GM19438 (cell line): ENCODE measurements at regions not wholly inside any gene's neighbourhood (a gene's known extent, or its start where the extent isn't known, plus 50 kb on each side); places are given as distances from the start of the nearest gene placed in this dataset.
"Not testable (repeated sequence)": the region's sequence is repeated elsewhere in the genome, so short reads cannot be mapped to it uniquely, and the experiment has no call there.

Source experiments
- ATAC-seq: cut with Tn5 transposase; IDR thresholded peaks from one replicate; pipeline ENCODE4 v1.9.1; 2021; ENCODE audit warnings: low read depth; ENCODE audit not compliant: unreplicated experiment

DNA sequence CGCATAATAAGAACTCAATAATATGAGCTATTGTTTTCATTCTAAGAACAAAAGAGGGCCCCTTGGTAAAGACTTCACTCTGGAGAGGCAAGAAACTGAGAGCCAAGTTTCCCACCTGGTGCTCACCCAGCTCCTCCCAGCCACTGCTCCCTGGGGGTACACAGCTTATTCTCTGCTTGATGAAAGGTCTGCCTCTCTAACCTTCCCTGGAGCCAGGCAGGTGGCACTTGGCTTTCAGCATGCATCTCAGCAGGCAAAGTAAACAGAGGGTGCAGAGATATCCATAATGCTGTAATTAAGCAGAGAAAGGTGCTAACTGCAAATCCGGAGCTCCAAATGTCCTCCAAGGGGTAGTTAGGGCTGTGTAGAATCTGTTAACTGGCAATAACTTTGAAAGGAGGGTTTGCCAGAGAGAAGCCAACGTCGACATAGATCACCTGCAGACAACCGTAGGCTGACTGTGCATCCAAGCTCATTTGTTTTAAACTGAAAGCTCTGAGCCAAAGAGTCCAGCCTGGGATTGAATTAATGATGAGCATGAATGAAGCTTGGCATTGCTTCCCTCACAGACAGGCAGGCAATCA lies 159.6 kb upstream of the PROK2 start:
- ATAC-seq = no peak

DNA sequence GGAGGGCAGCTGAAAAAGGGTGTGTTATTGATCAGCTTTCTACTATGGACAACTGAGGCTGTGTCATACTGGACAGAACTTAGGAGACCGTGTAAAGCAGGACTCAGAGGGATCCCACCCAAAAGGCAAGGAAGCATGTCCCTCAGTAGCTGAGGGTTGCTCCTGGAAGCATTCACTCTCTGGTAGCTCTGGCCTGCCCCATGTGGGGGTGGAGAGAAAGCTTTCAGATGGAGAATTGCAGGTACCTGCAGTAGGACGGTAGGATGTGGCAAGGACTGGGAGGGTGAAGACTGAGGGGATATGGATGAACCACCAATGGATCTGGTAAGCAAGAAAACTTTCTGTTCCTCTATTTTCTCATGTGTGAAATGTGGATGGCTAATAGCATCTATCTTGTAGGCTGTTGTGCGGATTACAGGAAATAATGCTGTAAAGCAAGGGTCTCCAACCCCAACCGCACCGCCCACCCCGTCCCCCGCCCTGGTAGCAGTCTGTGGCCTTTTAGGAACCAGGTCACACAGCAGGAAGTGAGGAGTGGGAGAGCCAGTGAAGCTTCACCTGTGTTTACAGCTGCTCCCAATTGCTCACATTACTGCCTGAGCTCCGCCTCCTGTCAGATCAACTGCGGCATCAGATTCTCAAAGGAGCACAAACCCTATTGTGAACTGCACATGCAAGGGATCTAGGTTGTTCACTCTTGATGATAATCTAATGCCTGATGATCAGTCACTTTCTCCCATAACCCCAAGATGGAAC lies 157.7 kb upstream of the PROK2 start:
- ATAC-seq = no peak

DNA sequence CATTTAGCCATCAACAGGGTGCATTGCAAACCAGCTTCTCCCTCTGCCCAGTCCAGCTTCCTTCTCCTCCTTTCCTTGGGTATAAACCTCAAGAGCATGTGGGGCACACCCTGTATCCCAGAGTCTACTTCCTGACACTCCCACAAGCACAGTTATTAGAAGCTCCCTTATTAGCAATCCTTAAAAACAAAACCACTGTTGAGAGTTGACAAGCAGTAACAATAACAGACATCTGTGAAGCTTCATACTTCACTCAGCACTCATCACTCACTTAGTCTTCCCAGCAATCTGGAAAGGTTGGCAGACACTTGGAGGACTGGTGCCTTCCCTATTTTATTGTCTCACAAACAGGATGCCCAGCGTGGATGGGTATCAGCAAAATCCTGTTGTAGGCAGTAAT lies 155.5 kb upstream of the PROK2 start:
- ATAC-seq = no peak

DNA sequence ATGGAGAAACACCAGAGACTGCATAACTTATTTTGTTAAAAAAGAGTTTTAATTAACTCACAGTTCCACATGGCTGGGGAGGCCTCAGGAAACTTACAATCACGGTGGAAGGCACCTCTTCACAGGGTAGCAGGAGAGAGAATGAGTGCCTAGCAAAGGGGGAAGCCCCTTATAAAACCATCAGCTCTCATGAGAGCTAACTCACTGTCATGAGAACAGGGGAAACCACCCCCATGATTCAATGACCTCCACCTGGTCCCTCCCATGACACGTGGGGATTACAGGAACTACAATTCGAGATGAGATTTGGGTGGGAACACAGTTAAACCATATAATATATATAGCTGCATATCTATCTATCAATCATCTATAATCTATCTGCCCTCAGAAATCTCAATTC lies 153.1 kb upstream of the PROK2 start:
- not testable (repeated sequence) for ATAC-seq

DNA sequence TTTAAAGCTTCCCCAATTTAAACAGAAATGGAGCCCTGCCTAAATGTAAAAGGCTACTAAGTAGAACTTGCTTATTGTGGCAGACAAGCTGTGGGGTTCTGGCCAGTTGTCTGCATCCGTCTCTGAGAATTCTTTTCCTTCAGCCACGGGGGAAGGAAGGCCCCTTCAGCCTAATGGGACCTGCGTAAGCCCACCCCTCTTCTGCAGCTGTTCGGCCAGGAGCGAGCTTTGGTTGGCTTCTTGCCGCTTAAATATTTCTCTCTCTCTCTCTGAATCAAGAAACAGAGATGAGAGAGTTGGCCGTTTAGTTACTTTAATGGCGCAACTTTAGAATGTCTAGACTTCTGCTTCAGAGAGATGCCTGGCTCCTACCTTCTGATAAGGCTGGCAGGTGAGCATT lies 151.7 kb upstream of the PROK2 start:
- ATAC-seq = no peak

DNA sequence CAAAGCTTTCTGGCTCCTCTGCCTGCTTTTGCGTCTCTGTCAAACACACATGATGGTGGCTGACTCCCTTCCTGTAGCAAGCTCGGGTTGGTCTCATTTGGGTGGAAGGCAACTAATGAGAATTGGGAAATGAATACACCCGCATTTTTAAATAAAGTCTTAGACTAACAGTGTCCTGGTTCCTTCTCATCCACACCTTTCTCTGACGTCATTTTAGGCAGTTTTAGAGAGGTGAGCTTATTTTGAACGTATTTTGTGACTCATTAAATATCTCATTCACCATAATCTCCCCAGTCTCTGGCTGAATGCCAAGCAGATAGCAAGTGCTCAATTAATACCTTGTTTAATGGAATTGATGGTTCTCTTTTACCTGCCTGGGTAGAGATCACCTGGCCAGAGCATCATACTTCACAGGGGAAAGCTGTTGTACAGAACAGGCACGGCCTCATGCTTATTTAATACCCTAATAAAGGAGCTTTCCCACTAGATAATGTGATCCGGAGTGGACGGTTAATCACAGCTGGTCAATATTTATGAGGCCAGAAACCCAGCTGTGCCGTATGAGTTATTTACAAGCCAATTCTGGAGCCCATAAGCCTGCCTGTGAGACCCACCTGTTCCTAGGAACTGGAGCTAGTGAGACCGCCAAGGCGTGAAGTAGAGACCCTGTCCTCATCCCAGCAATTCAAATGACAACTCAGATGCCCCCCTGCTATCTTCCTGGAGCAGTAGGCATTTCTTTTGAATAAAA lies 149.7 kb upstream of the PROK2 start:
- no peak for ATAC-seq

DNA sequence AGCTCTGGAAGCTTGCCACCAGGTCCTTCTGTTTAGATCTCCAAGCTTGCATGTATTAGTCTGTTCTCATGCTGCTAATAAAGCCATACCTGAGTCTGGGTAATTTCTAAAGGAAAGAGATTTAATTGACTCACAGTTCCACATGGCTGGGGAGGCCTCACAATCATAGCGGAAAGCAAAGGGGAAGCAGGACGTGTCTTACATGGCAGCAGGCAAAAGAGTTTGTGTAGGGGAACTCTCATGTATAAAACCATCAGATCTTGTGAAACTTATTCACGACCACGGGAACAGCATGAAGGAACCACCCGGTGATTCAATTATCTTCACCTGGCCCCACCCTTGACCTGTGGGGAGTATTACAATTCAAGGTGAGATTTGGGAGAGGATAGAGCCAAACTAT lies 147.0 kb upstream of the PROK2 start:
- no peak for ATAC-seq

DNA sequence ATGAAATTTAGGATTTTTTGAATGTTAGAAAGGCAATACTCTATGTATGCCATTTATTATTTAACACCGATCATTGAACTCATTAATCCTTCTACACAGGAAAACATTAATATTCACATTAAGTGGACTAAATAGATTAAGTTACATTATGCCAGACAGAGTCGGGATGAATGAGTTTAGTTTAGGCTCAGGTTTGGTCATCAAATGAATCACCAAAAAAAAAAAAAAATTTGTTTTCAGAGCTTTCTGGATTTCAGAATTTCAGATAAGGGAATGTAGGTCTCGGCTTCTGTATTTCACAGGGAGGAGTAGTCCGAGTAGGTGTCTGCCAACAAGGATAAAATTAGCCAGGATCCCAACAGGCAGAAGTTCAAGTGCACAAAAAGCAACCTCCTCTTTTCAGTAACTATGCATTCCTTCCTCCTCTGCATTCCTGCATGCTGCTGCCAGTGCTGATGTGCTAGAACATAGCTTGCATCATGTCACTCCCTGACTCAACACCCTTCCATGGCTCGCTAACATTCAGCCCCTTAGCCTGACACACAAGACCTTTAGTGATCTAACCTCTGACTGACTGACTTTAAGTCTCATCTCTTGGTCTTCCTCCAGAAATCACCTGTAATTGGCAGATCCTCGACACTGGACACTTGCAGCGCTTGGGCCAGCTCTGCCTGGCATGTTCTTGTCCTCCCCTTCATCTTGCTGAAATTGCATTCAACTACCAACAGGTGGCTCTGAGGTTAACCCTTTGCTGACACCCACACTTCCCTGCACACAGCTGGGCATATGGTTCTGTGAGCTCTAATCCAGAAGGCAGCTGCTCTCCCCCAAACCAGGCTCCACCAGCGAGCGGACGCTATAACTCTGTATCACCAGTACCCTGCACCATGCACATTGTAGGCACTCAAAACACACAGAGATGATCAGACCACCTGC lies 145.4 kb upstream of the PROK2 start:
- no peak for ATAC-seq

DNA sequence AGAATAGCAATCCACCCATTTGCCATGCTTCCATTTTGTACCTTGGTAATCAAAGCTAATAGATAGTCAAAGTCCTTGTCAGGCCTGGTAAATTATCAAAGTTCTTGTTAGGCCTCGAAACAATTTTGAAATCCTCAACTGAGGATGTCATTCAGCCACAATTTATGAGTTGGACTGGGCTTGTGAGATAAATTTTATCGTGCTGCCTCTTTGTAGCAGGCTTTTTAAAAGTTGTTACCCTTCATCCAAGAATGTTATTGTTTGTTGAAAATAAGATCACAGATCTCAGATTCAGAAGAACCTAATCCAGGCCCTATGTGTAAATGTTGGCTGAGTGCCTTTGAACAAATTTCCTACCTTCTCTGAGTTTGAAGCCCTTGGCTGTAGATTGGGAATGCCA lies 143.3 kb upstream of the PROK2 start:
- ATAC-seq = no peak

DNA sequence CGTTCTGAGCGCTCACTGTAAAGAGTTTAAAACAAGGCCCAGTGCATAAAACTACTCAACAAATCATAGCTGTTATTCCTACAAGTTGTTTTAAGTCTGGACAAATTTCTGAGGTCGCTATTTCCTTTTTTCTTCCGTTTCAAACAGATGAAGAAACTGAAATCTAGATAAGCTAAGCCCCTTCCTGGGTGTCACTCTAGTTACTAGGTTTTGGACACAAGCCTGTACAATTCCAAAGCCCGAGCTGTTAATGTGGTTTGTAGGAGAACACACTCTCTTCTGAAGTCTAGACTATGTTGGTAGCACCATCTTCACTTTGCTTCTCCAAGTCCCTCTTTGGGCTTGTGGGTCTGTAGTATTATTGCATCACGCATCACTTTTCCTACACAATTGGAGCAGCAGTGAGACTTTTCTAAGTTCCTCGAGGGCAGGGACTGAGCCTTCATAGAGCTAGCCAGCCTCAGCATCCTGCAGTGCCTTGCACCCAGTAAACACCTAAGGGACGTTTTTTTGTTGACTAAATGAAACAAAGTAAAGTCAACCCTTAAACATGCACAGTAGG lies 142.6 kb upstream of the PROK2 start:
- ATAC-seq = no peak

DNA sequence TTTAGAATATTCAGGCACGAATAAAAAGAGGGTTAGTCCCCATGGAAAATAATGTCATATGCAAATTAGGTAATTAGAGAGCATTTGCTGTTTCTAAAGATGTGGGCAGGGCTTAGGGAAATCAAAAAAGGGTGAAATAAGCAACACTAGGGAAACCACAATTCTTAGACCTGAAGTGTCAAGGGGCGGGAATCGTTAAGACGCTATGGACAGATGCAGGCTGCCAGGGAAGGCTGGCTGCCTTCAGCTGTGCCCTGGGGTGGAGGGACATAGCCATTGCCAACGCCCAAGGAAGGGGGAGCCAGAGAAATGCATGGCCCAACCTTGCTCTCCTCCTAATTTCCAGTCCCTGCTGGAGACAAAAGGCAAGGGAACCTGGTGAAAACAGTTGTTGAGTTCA lies 141.7 kb upstream of the PROK2 start:
- ATAC-seq = no peak

DNA sequence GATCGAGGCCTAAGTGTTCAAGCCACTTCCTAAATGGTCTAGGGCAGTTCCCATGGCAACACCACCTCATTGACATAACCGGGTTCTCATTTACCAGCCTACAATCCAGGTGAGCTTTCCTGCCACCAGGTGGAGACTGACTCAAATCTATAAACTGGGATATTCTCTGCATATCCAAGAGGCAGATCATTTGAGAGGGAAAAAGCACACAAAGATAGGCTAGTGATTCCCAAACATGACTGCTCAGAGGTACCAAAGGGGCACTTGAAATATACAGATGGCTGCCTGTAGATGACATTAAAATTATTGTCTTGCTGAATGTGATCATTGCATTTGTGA lies 141.3 kb upstream of the PROK2 start:
- no peak for ATAC-seq

DNA sequence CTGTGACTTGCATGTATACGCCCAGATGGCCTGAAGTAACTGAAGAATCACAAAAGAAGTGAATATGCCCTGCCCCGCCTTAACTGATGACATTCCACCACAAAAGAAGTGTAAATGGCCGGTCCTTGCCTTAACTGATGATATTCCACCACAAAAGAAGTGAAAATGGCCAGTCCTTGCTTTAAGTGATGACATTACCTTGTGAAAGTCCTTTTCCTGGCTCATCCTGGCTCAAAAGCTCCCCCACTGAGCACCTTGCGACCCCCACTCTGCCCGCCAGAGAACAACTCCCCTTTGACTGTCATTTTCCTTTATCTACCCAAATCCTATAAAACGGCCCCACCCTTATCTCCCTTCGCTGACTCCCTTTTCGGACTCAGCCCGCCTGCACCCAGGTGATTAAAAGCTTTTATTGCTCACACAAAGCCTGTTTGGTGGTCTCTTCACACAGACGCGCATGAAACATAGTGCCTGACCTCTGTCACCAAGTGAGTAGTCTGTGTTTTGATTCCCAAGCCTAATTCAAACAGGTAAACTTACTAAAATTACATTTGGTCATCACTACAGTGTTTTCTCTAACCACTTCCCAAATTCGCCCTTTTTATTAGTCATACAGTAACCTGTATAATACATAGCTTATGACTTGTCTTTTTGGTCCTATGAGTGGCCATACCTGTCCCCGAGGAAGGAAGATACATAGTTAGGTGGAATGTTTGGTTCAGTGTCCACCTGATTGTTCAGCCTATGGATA lies 140.7 kb upstream of the PROK2 start:
- not testable (repeated sequence) for ATAC-seq

DNA sequence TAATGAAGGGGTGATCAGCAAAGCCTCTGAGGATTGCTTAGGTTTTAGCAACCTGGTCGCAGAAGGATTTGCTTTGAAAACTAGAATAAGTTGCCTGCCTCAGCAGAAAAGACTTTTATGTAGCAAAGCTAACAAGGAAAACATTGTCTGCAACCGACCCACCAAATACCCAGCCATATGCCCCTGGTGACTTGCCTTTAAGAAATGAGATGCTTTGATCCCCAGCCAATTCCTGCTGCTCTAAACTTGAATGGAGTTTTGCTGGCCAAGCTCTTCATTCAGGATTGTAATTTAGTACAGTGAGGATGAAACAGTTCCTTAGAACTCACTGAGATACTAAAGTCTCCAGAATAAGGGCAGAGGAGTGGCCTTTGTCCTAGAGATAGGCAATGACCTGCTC lies 139.8 kb upstream of the PROK2 start:
- ATAC-seq = no peak

DNA sequence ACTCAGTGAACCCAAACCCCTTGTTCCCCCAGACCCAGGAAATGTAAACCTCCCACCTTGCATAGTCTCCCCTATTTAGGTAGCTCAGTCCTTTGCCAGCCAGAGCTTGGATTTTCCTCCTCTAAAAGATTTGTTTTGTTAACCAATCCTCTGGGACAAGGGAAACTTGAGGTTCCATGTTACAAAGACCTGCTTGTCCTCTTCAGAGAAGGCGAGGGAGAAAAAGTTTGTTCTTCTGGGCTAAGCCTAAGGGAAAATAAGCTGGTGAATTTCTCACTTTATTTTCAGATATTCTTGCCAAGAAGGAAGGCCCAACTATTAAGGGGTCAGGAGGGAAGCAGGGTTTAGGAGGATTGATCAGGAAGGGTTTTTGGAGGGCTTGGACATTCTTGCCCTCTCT lies 136.1 kb upstream of the PROK2 start:
- ATAC-seq = no peak

DNA sequence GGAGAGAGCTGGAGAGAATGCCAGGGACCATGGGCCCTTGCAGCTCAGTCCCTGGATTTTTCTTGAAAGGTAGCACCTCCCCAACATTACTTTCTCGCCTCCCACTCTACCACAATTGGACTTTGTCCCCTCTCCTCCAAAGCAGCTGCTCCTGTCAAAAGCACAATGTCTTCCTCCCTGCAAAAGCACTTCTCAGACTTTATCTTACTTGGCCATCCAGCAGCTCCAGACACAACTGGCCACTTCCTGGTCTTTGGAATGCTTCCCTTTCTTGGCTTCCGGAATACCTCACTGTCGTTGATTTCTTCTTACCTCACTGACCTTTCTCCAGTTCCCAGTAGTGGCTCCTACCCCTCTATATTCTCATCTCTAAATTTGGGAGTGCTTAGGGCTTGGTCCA lies 134.6 kb upstream of the PROK2 start:
- ATAC-seq = no peak

DNA sequence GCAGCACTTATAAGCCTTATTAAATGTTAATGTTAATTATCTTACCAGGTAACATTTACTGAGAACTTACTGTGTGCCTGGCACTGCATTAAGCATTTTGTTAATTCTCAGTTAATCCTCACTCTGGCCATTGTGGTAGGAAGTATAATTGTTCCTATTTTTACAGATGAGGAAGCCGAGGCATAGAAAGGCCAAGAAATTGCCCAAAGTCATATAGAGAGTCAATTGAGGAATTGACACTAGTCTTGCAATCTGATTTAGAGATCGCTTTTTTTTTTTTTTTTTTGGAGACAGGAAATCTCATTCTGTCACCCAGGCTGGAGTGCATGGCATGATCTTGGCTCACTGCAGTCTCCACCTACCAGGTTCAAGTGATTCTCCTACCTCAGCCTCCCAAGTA lies 132.6 kb upstream of the PROK2 start:
- ATAC-seq = no peak

DNA sequence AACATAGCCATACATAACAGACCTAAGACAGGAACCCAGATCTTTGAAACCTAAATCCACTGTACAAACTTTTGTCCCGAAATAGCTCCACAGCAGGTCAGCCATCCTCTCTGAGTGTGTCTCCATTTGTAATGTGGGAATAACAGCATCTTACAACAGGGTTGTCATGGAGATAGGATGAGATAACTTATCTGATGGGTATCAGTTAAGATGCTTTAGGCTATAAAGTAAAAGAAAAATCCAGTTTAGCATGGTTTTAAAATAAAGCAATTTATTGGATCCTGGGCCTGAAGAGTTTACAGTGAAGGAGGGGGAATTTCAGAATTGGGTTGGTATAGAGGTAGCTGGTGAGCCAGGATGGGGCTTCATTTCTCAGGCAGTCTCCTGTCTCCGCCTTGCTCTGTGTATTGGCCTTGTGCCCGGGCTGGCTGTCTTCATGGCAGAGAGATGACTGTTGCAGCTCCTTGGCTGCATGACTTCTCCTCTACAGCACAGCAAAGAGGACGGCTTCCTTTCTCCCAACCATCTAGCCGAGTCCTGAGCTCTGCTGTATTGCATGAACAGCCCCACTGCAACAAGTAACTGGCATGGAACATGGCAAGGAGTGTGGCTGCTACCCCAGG lies 131.9 kb upstream of the PROK2 start:
- no peak for ATAC-seq

DNA sequence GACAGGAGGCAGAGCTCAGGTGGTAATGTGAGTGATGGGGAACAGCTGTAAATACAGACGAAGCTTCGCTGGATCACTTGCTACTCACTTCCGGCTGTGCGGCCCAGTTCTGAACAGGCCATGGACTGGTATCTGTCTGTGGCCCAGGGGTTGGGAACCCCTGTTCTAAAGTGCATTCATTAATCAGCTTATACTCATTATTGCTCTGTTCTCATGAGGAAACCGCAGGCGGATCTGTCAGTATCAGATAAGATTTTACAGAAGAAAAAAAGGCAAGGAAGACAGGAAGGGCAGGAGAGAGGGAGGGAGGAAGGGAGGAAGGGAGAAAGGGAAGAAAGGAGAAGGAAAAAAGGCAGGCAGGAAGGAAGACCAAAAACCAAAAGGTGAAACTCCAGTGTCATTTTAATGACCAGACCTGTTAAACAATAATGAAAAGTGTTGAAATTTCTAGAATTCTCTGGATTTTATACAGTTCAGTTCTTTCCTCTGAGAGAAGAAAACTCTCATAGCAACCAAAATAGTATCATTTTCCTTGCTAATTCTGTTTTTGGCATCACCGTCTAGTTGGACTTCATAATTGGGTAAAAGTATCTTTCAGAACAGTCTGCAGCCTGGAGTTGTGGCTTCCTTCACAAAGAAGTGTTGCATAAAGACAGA lies 128.0 kb upstream of the PROK2 start:
- ATAC-seq = no peak
